ENCODE measurements at regions not wholly inside any gene's neighbourhood (a gene's known extent, or its start where the extent isn't known, plus 50 kb on each side); places are given as distances from the start of the nearest gene placed in this dataset.

DNA sequence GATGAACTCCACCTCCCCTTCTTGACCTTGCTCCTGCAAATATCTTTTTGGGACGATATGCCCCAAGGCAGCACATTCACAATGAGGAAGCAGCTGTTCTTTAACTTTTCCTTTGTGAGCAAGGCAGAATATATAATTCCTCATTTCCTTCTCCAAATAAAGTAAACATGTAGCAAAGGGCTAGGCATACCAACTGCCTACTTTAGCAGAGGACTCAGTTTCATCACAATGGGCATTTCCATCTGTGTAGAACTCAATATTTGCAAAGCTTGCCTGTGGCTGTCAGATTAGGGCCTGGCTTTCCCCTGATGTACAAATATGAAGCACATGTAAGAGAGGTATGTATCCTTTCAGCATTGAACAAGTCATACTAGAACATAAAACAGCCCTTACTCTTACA is 366.9 kb downstream of the RSL24D1 start:
- TF ChIP-seq, protein P1, sequence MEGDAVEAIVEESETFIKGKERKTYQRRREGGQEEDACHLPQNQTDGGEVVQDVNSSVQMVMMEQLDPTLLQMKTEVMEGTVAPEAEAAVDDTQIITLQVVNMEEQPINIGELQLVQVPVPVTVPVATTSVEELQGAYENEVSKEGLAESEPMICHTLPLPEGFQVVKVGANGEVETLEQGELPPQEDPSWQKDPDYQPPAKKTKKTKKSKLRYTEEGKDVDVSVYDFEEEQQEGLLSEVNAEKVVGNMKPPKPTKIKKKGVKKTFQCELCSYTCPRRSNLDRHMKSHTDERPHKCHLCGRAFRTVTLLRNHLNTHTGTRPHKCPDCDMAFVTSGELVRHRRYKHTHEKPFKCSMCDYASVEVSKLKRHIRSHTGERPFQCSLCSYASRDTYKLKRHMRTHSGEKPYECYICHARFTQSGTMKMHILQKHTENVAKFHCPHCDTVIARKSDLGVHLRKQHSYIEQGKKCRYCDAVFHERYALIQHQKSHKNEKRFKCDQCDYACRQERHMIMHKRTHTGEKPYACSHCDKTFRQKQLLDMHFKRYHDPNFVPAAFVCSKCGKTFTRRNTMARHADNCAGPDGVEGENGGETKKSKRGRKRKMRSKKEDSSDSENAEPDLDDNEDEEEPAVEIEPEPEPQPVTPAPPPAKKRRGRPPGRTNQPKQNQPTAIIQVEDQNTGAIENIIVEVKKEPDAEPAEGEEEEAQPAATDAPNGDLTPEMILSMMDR (IDR thresholded peaks at IDR 0.05): no peak
- no peak for TF ChIP-seq POLR2A (IDR thresholded peaks at IDR 0.05; ENCODE audit: low read length)
- TF ChIP-seq, protein P2, sequence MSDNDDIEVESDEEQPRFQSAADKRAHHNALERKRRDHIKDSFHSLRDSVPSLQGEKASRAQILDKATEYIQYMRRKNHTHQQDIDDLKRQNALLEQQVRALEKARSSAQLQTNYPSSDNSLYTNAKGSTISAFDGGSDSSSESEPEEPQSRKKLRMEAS (IDR thresholded peaks at IDR 0.05): no peak
- TF ChIP-seq CBX8 (IDR thresholded peaks at IDR 0.05): no peak
- no peak for TF ChIP-seq SMC3 (IDR thresholded peaks at IDR 0.05)
- TF ChIP-seq CHD2 (IDR thresholded peaks at IDR 0.05; ENCODE audit: low read length, partially characterized antibody): no peak
- TF ChIP-seq MAFK (IDR thresholded peaks at IDR 0.05; ENCODE audit: partially characterized antibody): no peak
- no peak for TF ChIP-seq JUN (IDR thresholded peaks at IDR 0.05)
- no peak for TF ChIP-seq TFCP2L1 (CRISPR knock-in tag; IDR thresholded peaks at IDR 0.05)
- TF ChIP-seq, protein P3, sequence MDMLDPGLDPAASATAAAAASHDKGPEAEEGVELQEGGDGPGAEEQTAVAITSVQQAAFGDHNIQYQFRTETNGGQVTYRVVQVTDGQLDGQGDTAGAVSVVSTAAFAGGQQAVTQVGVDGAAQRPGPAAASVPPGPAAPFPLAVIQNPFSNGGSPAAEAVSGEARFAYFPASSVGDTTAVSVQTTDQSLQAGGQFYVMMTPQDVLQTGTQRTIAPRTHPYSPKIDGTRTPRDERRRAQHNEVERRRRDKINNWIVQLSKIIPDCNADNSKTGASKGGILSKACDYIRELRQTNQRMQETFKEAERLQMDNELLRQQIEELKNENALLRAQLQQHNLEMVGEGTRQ (IDR thresholded peaks at IDR 0.05): no peak
- TF ChIP-seq RARB (CRISPR knock-in tag; IDR thresholded peaks at IDR 0.05): no peak
- TF ChIP-seq EP300 (IDR thresholded peaks at IDR 0.05): no peak
- no peak for TF ChIP-seq CHD4 (IDR thresholded peaks at IDR 0.05; ENCODE audit: borderline replicate concordance)

Data from A549 (cell line).